Breast epithelium (tissue), 3 donors: ENCODE measurements at regions not wholly inside any gene's neighbourhood (a gene's known extent, or its start where the extent isn't known, plus 50 kb on each side); places are given as distances from the start of the nearest gene placed in this dataset.

Experiments
- CTCF ChIP-seq, 3 donors: fragments of 450-650 bp; IDR thresholded peaks; one replicate each; pipeline ENCODE4 v1.5.1; 2016 to 2017; ENCODE audit warnings: antibody characterized with exemption in 3 of 3, mild to moderate bottlenecking in 3 of 3, moderate library complexity in 3 of 3
- POLR2A ChIP-seq: fragments of 450-650 bp; IDR thresholded peaks from one replicate; pipeline ENCODE4 v1.6.1; 2016; ENCODE audit warnings: antibody characterized with exemption, mild to moderate bottlenecking, moderate library complexity

DNA sequence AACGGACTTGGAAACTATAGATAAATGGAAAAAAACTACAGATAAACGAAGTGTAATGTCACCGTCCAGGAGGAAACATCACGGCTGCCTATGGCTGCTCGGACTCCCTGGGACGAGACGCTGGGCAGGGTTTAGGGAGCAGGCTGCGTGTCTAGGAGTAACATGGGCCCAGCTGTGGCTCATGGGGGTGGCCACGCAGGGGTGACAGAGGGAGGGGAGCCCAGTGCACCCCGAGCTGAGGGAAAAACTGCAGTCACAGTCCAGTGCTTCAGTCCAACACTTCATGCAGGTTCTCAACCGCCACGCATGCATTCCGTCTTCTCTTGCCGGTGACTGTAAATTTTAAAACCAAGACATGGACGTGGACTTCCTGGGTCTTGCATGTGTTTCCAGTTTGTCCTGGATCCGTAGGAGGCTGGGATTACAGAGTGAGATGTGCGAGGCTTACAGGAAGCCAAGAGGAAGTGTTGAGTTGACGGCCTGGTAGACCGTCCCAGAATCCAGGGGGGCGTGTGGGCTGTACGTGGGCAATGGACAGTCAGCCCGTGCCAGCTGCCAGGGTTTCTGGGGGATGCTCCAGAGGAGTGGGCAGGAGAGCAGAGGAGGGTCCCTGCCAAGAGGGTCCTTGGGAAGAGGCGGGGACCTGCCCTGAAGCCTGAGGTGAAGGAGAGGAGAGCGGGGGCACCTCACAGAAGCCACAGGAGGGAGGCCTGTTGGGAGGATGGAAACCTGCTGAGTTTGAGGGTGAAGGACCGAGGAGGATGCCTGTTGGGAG, 691.4 kb downstream of the BRD1 start:
- TF ChIP-seq CTCF (IDR thresholded peaks at IDR 0.05) (no peak), POLR2A (no peak)
